Lower leg skin (tissue), 3 donors: ENCODE measurements at regions not wholly inside any gene's neighbourhood (a gene's known extent, or its start where the extent isn't known, plus 50 kb on each side); places are given as distances from the start of the nearest gene placed in this dataset.

Experiments used
- CTCF ChIP-seq, 3 donors: fragments of 450-650 bp; IDR thresholded peaks; one replicate each; pipeline ENCODE4 v1.5.1; 2016; ENCODE audit warnings: antibody characterized with exemption in 3 of 3, mild to moderate bottlenecking in 3 of 3, moderate library complexity in 2 of 3
- POLR2A ChIP-seq, 2 donors: fragments of 450-650 bp; IDR thresholded peaks; one replicate each; pipeline ENCODE4 v1.6.1; 2016 to 2017; ENCODE audit warnings: antibody characterized with exemption in 2 of 2, mild to moderate bottlenecking in 1 of 2, moderate library complexity in 1 of 2

- TF ChIP-seq CTCF (IDR thresholded peaks at IDR 0.05) (no peak), POLR2A (IDR thresholded peaks at IDR 0.05) (no peak)
Measured at GRCh38 chr1:96521010-96521409, 200.6 kb upstream of the PTBP2 start.
